Iris pigment epithelial cell (primary cell): ENCODE measurements at regions not wholly inside any gene's neighbourhood (a gene's known extent, or its start where the extent isn't known, plus 50 kb on each side); places are given as distances from the start of the nearest gene placed in this dataset.
"Not testable (repeated sequence)": the region's sequence is repeated elsewhere in the genome, so short reads cannot be mapped to it uniquely, and the experiment has no call there.

Source experiments
- DNase-seq: peaks from one replicate; pipeline ENCODE4 v3.0.0-alpha.2; 2011; ENCODE audit warnings: low read depth

- DNase-seq = peak; percentile 19
Observed at GRCh38 chr5:32928761-32929160, 217.6 kb downstream of the NPR3 start.

DNA sequence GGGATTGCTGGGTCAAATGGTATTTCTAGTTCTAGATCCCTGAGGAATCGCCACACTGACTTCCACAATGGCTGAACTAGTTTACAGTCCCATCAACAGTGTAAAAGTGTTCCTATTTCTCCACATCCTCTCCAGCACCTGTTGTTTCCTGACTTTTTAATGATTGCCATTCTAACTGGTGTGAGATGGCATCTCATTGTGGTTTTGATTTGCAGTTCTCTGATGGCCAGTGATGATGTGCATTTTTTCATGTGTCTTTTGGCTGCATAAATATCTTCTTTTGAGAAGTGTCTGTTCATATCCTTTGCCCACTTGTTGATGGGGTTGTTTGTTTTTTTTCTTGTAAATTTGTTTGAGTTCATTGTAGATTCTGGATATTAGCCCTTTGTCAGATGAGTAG is 220.3 kb downstream of the NPR3 start:
- not testable (repeated sequence) for DNase-seq

DNA sequence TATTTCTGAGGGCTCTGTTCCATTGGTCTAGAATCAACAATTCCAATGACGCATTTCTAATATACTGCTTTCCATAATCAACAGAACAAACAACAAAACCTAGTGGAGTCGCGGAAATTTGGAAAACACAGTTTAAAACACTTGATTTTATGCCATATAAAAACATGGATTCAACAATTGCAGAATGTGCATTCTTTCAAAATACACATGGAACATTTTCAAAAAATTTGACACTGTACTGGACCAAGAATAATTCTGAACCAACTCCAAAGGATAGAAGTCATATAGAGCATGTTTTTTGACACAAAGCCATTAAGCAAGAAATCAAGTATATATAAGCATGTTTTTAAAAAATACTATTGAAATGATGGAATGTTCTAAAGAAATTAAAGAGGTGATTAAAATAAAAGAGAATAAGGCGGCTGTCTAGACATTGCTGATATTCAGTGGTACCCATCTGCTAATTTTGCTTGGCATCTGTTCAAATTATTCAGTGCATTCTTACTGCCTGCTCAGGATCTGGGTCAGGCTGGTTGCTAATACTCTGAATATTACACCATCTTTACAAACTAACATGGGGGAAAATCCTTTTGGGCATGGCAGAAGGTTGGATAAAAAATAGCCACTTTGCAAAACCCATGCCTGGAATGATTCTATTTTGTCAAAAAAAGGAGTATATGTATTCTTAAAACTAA is 221.3 kb downstream of the NPR3 start:
- DNase-seq = no peak

- DNase-seq = no peak
Observed at GRCh38 chr5:32933692-32934091, 222.6 kb downstream of the NPR3 start.

DNA sequence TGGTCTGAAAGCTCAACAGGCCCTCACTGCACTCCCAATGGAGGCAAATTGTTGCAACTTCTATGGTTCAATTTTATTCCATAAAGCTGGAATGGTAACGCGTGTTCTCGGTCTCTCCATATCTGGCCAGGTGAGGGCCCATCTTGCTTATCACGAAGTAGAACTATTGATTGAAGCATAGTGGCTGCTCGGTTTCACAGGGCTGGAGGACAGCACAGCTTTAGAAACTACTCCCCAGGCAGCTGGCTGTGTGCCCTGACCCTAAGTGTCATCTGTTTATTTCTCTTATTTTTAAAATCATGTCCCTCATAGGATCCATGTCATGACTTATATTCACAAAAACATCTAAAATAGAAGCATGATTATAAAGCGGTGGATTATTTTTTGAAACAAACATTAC is 223.4 kb downstream of the NPR3 start:
- no peak for DNase-seq

DNA sequence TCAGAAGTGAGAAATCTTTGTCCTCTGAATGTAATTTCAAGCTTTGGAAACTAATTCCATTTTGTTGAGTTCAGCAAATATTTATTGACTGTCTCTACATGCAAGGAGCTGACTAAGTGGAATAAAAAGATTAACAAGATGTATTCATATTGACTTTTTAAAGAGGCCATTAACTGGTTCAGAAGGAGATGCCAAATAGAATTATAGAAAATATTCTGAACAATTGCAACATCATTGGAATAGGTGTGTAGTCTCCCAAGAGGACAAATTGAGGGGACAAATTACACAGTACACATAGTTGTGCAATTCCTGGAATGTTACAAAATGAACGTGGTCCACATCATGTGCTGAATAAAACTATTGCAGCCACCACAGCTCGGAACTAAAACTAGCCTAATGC is 224.2 kb downstream of the NPR3 start:
- DNase-seq = no peak

DNA sequence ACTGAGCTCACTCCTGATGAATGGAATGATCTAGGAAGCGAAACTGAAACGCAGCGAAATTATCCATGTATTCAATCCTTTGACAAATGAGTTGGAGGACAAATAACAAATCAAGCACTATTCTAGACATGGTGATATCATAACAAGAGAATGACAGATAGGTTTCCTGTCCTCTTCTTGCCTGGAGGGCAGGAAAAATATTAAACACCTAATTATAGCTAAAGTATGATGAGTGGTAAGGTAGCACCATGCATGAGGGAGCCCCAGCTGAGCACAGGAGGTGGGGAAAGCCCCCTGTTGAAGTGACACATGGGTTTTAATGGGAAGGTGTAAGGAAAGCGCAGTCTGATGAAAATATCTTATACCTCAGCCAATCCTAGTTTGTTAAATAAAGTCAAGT is 225.2 kb downstream of the NPR3 start:
- DNase-seq = no peak

- peak; percentile 28 for DNase-seq
Observed at GRCh38 chr5:32942225-32942989, 231.3 kb downstream of the NPR3 start.

DNA sequence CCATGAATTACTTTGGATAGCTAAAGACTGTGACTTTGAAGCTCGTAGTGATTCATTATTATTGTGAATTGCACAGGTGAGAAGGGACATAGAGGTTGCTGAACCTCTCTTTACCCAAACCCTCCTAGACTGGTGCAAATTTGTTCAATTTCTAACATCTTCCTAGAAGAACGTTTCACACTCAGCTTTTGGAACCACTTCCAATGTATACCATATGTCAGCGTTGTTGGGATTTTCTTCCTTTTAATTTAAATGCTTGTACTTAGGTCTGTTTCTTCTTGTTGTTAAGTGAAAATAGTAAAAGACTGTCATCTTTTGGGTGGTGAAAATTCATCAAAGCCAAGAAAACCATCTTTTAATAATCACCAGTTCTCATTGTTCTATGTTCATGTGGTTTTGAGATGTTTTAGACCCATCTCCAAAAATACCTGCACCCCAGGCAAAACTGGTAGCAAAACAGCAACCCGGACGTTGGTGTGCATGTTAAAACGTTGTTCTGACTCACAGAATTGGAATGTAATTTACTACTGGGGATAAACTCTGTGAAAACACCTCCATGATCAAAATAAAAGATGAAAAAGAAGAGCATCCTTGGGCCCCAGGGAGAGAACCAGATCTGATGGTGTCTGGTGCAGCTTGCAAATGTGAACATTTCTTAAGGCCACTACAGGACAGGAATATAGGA is 238.3 kb downstream of the NPR3 start:
- no peak for DNase-seq

GRCh38 chr5:32951003-32951402 is 239.9 kb downstream of the NPR3 start:
- no peak for DNase-seq

DNA sequence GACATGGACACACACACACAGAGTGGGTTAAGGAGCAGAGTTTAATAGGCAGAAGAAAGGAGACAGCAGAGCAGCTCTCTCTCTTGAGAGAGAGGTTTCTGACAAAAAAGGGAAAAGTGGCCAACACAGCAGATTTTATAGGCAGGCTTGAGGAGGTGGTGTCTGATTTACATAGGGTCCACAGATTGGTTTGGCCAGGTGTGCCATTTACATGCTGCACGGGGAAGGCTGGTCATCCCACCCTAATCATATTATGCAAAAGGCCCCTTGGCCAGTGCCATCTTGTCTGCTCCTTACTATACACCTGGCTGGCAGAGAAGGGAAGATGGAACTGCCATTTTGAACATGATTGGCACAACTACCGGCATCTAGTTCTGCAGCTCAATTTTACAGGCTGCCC is 240.8 kb downstream of the NPR3 start:
- no peak for DNase-seq

GRCh38 chr5:32952421-32952820 is 241.3 kb downstream of the NPR3 start:
- DNase-seq = not testable (repeated sequence)

DNA sequence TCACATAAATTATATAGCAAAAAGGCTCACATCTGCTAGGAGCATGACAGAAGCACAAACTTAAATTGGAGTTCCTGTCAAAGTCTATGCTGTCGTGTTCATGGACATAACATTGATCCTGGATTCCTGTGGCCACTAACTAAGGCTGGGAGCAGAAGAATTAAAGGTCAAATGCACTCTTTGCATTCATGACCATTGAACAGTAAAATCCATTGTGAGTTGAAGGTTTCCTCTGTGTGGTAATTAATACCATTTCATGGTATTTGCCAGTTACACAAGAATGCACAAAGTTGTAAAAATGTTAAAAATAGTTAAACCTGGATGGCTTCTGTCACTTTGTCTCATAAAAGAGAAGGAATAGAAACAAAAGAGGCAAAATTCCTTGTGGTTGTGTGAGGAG is 242.6 kb downstream of the NPR3 start:
- no peak for DNase-seq

DNA sequence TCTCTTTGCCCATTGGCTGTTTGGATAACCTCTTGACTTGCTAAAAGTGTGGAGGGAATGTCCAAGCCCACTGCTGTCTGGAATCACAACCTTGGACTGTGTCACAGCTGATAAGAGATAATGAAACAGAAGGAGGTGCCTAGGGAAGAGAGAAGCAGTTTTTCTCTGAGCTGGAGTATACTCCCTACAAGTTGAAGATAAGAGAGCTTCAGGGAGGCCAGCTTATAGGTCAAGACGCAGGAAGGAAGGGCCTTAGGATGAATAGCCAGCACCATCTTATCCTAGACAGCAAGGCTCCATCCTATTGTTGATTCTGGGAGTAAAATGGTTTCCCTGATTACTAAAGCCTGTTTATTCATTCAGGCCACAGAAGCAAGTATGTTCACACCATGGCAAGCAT is 244.7 kb downstream of the NPR3 start:
- no peak for DNase-seq

DNA sequence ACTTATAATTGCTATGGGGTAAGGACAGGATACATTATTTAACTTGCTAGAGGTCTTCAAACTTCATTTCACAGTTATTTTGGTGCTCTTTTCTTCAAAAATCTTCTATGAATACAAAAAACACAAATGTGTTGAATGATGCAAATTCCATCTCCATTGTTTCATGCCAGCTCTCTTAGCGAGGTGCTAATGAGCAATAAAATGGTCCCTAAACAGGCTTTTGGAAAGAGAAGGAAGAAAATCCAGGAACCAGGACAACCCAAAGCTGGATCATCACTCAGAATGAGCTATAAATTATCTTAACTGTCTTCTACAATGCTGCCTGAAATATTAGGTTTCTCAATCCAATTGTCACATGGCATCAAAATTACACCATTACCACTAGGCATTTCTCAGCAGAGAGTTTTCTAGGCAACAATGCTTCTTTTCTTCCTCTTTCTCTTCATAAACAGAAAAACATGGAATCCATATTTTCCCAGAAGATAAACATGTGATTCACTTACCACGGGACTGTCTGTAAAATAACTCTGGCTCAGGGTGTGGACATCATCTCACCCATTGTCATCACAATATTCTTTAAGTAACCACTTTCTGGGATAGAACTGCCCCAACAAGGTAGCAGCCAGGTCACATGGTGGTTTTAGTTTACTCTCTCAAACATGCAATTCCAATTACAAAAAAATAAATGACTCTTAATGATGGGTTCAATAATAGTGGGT is 249.4 kb downstream of the NPR3 start:
- DNase-seq = no peak

DNA sequence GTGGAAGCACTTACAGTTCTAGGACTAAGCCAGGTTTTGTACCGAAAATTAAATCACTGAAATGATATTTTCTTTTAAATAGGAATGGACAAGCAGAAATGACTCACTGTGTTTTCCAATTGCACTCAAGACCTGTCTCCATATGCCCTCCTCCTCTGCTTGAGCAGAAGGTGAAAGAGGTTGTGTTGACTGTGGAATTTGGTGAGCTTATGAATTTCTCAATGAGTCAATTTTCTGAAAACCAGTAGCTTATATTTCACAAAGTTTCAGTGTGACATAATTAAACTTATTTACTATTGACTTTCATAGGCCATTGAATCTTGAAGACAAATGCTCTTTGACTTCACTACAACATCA is 249.9 kb downstream of the NPR3 start:
- DNase-seq = peak; percentile 45

GRCh38 chr5:32964261-32964660 is 253.1 kb downstream of the NPR3 start:
- DNase-seq = peak; percentile 21

DNA sequence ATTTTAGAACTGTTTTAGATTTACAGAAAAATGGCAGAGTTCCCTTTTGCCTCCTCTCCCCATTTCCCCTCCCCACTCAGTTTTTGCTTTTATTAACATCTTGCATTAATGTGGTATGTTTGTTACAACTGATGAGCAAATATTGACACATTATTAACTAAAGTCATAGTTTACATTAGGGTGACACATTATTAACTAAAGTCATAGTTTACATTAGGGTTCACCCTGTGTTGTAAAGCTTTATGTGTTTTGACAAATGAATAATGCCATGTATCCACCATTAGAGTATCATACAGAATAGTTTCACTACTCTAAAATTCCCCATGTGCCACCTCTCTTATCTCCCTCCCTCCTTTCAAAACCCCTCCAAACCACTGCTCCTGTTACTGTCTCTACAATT is 262.5 kb downstream of the NPR3 start:
- DNase-seq = no peak

GRCh38 chr5:32975656-32976375 is 264.7 kb downstream of the NPR3 start:
- no peak for DNase-seq

- DNase-seq = no peak
Observed at GRCh38 chr5:32981061-32981460, 269.9 kb downstream of the NPR3 start.

- peak; percentile 33 for DNase-seq
Observed at GRCh38 chr5:32984851-32985610, 273.9 kb downstream of the NPR3 start.
